H4 (cell line): ENCODE measurements at regions not wholly inside any gene's neighbourhood (a gene's known extent, or its start where the extent isn't known, plus 50 kb on each side); places are given as distances from the start of the nearest gene placed in this dataset.

Experiments
- DNase-seq: peaks from one replicate; pipeline ENCODE4 v3.0.0-alpha.2; 2015; ENCODE audit warnings: low spot score

DNA sequence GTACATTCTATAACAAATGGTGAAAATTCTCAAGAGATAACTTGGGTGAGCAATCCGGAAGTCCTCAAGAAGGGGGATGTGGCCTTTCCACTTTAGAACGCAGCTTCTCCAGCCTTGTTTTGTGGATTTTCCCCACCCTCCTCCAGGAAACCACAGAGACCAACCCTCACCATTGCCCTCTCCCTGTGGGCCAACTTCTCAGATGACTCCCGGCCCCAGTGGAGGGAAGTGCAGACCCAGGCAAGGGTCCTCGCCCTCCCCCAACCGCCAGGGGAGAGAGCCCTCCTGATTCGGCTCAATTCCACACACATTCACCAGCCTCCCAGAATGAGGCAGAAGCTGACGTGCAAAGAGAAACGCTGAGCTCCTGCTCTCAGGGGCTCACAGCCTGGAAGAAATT, 277.2 kb downstream of the EIPR1 start:
- no peak for DNase-seq

DNA sequence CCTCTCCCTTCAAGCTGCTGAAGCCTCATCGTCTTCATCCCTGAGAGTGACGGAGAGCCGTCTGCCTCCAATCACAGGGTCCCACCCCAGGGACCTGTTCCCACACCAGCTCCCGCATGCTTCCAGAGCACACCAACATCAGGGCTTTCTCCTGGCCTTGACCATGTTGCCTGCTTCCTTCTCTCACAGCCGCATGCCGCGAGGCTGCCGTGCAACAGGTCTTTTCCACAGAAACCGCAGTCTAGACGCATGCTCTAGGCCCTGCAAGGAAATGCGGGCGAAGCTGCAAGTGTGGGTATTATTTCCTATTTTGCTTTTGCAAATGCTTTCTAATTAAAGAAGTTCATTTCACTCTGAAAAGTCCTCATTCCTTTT, 277.8 kb downstream of the EIPR1 start:
- DNase-seq = no peak

DNA sequence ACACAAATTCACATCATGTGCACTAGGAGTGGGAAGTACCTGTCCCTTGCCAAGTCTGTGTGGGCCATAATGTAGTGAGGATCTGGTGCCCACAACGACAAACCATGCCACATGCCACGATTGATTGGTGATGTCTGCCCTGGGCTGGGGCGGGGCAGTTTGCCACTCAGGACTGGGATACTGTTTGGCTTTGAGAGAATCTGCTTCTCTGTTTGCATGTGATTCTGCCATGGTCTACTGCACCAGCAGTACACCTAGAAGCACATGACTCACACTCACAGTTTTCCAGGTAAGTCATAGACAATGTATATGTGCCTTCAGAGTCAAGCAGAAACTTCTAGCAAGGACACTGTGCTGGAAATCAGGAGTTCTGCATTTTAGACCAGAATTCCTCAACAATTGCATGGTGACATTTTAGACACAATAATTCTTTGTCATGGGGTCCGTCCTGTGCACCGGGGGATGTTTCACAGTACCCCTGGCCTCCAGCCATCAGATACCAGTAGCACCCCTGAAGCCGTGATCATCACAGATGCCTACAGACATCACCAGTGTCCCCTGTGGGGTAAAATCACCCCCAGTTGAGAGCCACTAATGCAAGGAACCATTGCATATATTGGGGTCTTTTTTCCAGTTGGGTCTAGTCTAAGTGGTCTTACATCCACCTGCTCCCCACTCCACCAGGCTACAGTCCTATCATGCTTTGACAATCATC, 278.3 kb downstream of the EIPR1 start:
- no peak for DNase-seq

DNA sequence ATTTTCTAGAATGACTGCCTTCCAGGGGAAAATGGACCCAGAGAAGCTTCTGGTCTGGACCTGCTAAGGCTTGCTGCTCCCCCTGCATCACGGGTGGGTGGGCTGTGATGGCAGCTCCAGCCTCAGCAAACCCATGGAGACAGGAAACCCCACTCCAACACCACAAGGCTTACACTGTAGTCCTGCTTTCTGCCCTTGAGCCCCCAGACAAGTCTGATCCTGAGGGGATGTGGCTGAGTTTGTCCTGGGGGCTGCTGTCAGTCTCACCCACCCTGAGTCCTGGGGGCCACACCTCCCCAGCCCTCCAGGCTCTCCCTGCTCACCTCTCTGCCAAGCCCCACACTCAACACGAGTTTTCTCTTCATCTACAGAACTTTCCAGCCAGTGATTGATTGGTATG, 279.4 kb downstream of the EIPR1 start:
- DNase-seq = no peak

- DNase-seq = no peak
These were observed 279.8 kb downstream of the EIPR1 start for GRCh38 chr2:3097804-3098203.

DNA sequence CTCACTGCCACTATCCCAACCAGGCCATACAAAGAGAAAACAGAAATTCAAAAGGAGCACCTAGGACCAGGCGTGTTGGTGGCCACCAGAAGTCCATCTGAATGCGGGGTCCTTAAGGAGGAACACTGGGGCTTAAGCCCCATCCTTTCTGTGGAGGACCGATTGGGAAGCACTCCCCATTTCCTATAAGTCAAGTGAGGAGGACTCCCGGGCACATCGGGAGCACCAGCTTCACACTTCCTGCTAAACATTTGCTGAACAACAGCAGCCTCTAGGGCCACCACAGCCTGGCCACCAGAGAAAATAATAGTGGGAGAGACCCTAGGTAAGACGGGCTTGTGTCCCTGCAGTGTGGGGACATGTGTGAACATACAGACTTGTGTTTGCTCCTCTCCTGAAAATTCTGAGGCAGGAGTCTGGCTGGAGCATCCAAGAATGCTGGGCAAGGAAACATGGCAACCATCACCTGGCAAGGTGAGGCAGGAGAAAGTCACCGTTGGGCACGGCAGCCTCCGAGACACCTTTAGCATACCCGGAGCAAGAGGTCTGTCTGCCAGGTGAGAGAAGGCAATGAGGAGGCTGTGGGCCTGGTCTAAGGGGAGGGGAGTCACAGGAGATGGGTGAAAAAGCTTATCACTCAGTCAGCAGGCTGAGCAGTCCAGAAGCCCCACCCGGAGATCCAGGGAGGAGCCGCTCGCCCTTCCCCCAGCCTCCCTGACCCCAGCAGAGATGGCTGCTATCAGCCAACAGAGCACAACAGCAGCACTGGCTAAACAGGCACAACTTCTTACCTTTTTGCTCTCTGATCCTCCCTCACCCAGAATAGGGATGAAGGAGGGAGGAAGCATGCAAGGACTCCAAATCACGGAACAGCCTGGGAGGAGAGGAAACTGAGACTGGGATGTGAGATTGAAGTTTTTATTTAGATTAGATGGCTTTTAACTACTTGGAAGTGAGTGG, 282.3 kb downstream of the EIPR1 start:
- DNase-seq = no peak

GRCh38 chr2:3094318-3094717, 283.3 kb downstream of the EIPR1 start:
- no peak for DNase-seq

- no peak for DNase-seq
These were observed 285.9 kb downstream of the EIPR1 start for GRCh38 chr2:3091696-3092095.

DNA sequence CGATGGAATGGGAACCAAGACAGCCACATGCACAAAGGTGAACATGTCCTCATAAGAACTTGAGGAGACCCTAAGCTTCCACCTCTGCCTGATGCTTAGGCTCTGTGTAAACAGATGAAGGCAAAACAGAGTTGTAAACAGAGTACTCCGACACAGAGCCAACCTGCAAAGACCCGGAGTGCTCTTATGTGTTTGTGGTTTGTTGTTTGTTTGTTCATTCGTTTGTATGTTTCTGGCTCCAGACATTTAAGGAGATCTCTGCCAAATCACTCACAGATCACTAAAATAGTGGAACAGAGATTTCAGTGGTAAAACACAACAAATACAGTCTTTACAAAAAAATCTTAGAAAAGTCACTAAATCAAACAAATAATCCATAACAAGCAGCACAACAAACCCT, 294.9 kb downstream of the EIPR1 start:
- no peak for DNase-seq

GRCh38 chr2:3079959-3080948, 297.4 kb downstream of the EIPR1 start:
- no peak for DNase-seq

DNA sequence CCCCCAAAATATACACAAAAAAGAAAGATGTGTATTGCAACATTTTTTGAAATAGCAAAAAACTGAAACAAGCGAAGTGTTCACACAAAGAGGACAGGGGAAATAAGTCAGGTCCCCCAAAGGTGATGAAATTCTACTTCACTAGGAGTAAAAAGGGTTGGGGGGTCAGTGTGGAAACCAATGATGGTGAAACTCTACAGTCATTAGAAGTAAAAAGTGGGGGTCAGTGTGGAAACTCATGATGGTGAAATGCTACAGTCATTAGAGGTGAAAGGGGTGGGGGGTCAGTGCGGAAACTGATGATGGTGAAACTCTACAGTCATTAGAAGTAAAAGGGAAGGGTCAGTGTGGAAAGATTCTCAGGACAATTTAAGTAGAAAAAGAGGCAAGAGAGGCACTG, 298.2 kb downstream of the EIPR1 start:
- no peak for DNase-seq

GRCh38 chr2:3078684-3079083, 298.9 kb downstream of the EIPR1 start:
- no peak for DNase-seq

GRCh38 chr2:3076848-3077642, 300.6 kb downstream of the EIPR1 start:
- DNase-seq = no peak

DNA sequence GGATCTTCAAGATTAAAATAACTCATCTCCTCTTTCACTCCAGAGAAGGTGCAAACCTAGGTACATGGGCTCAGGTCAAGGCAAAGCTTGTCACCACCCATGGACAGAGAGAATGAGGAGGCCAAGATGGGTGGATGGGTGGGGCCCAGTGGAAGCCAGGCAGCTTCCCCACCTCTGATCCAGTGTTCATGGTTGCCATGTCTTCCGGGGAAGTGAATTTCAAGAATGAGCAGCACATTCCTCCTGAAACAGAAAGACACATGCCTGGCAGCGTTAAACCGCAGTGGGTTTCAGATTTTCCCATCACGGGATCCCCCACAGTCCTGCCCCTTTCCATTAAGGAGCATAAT, 301.7 kb downstream of the EIPR1 start:
- DNase-seq = no peak

- DNase-seq = no peak
These were observed 302.2 kb downstream of the EIPR1 start for GRCh38 chr2:3075316-3075990.

- no peak for DNase-seq
These were observed 303.9 kb downstream of the EIPR1 start for GRCh38 chr2:3073704-3074103.

GRCh38 chr2:3073041-3073595, 304.5 kb downstream of the EIPR1 start:
- no peak for DNase-seq

GRCh38 chr2:3071685-3072263, 305.8 kb downstream of the EIPR1 start:
- no peak for DNase-seq

- DNase-seq = no peak
These were observed 310.8 kb downstream of the EIPR1 start for GRCh38 chr2:3066831-3067230.

GRCh38 chr2:3065928-3066327, 311.7 kb downstream of the EIPR1 start:
- no peak for DNase-seq
